ENCODE measurements at regions not wholly inside any gene's neighbourhood (a gene's known extent, or its start where the extent isn't known, plus 50 kb on each side); places are given as distances from the start of the nearest gene placed in this dataset.
A peak's percentile ranks its signal among the peaks of the same experiment; 100 is the strongest.

DNA sequence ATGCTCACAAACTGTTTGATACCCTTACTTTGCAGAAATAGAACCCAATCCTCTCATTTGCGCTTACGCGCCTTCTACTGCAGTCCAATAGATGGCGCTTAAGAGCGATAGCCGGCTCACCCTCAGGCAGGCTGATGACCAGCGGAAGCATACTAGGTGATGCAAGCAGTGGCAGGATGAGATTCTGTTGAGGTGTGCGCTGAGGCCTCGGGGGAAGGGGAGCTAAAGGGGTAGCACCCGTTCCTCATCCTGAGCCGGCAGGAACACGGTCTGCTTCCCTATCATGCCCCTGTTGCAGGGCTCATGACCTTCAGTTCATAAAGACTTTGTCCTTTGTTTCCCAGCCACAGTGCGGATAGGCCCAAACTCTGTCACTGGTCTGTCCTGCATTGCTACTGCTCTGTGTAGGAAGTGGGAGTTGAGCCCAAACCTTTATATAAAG is 628.9 kb downstream of the TLL1 start:
- Histone ChIP-seq H3K23ac (ENCODE audit: low read length) (no peak overlapping the region), H3K18ac (ENCODE audit: low read length) (no peak overlapping the region), H4K12ac (ENCODE audit: low read depth, low read length) (peak overlapping the region; percentile 88), H2BK120ac (ENCODE audit: insufficient read depth, low read length, poor library complexity) (no peak overlapping the region), H3K4me2 (ENCODE audit: low read length) (no peak overlapping the region), H2AK5ac (ENCODE audit: low read length) (no peak overlapping the region), H3K27ac (ENCODE audit: low read depth, low read length) (no peak overlapping the region), H3K4ac (ENCODE audit: low read depth, low read length) (no peak overlapping the region), H3K4me3 (ENCODE audit: low read depth, low read length) (no peak overlapping the region), H4K91ac (ENCODE audit: low read depth, low read length) (no peak overlapping the region), H3K79me2 (ENCODE audit: control insufficient read depth, insufficient read depth, low read length, poor library complexity) (no peaks in the 10 kb centered on the region), H3K79me1 (ENCODE audit: low read length) (peaks cover 3% of the 10 kb centered on the region), H3K4me1 (ENCODE audit: control insufficient read depth in 1 of 2, insufficient read depth in 2 of 2, low read length in 2 of 2) (no peaks in the 10 kb centered on the region), H3K14ac (ENCODE audit: low read length) (no peak overlapping the region), H3K9ac (ENCODE audit: low read length) (no peak overlapping the region), H3K9me3 (ENCODE audit: insufficient read depth, low read depth, low read length) (no peaks in the 10 kb centered on the region), H2BK5ac (ENCODE audit: low read depth, low read length, poor library complexity) (no peak overlapping the region), H2AFZ (ENCODE audit: insufficient read depth, low read length, poor library complexity) (peak overlapping the region; percentile 91), H3K27me3 (ENCODE audit: insufficient read depth, low read length) (no peaks in the 10 kb centered on the region), H3K36me3 (ENCODE audit: control insufficient read depth in 1 of 2, insufficient read depth in 2 of 2, low read length in 2 of 2) (no peaks in the 10 kb centered on the region), H4K8ac (ENCODE audit: low read depth, low read length) (peak overlapping the region; percentile 91), H2BK12ac (ENCODE audit: low read length) (no peak overlapping the region)
- peak; percentile 48 to 73 for DNase-seq
- no CpG with 5 or more reads among the region's 13 CpGs for WGBS (ENCODE audit: extremely low coverage, insufficient coverage, insufficient read length)

GRCh38 chr4:166502660-166503059 is 629.6 kb downstream of the TLL1 start:
- no peak overlapping the region for H3K18ac ChIP-seq (ENCODE audit: low read length)
- no peak overlapping the region for H3K14ac ChIP-seq (ENCODE audit: low read length)
- no peak overlapping the region for H3K27ac ChIP-seq (ENCODE audit: low read depth, low read length)
- H4K91ac ChIP-seq (ENCODE audit: low read depth, low read length): no peak overlapping the region
- no peak overlapping the region for H4K12ac ChIP-seq (ENCODE audit: low read depth, low read length)
- no peaks in the 10 kb centered on the region for H3K36me3 ChIP-seq (ENCODE audit: control insufficient read depth in 1 of 2, insufficient read depth in 2 of 2, low read length in 2 of 2)
- no peak overlapping the region for H2AFZ ChIP-seq (ENCODE audit: insufficient read depth, low read length, poor library complexity)
- H3K4me1 ChIP-seq (ENCODE audit: control insufficient read depth in 1 of 2, insufficient read depth in 2 of 2, low read length in 2 of 2): no peaks in the 10 kb centered on the region
- H4K8ac ChIP-seq (ENCODE audit: low read depth, low read length): no peak overlapping the region
- no peak overlapping the region for H2BK12ac ChIP-seq (ENCODE audit: low read length)
- no peak overlapping the region for H3K23ac ChIP-seq (ENCODE audit: low read length)
- no CpG with 5 or more reads among the region's 9 CpGs for WGBS (ENCODE audit: extremely low coverage, insufficient coverage, insufficient read length)
- no peak overlapping the region for H3K4me2 ChIP-seq (ENCODE audit: low read length)
- no peaks in the 10 kb centered on the region for H3K9me3 ChIP-seq (ENCODE audit: insufficient read depth, low read depth, low read length)
- H3K9ac ChIP-seq (ENCODE audit: low read length): no peak overlapping the region
- H2BK120ac ChIP-seq (ENCODE audit: insufficient read depth, low read length, poor library complexity): no peak overlapping the region
- no peak for DNase-seq
- no peak overlapping the region for H3K4ac ChIP-seq (ENCODE audit: low read depth, low read length)
- H2AK5ac ChIP-seq (ENCODE audit: low read length): no peak overlapping the region
- H3K4me3 ChIP-seq (ENCODE audit: low read depth, low read length): no peak overlapping the region
- H3K79me1 ChIP-seq (ENCODE audit: low read length): peaks cover 3% of the 10 kb centered on the region
- no peaks in the 10 kb centered on the region for H3K27me3 ChIP-seq (ENCODE audit: insufficient read depth, low read length)
- no peaks in the 10 kb centered on the region for H3K79me2 ChIP-seq (ENCODE audit: control insufficient read depth, insufficient read depth, low read length, poor library complexity)
- H2BK5ac ChIP-seq (ENCODE audit: low read depth, low read length, poor library complexity): no peak overlapping the region

DNA sequence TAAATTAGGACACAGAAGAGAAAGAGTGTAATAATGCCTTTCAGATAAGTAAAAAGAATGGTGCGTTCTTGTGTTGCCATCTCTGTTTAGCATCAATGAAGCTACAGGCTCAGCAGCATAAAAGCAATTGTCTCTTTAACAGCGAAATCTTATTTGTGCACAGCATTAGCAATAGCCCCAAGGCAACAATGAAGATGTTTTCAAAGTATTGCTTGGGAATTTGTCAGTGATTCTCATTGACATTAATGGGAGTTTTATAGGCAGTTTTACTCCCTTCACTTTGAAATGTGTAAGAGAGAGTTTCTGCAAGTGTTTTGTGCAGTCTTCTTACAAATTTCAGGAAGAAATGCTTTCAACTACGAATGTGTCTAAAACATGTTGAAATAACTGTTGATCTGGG is 633.0 kb downstream of the TLL1 start:
- Histone ChIP-seq H3K79me1 (ENCODE audit: low read length) (peaks cover 3% of the 10 kb centered on the region), H4K91ac (ENCODE audit: low read depth, low read length) (no peak overlapping the region), H3K27me3 (ENCODE audit: insufficient read depth, low read length) (no peaks in the 10 kb centered on the region), H2BK120ac (ENCODE audit: insufficient read depth, low read length, poor library complexity) (no peak overlapping the region), H3K9ac (ENCODE audit: low read length) (no peak overlapping the region), H3K23ac (ENCODE audit: low read length) (no peak overlapping the region), H2AK5ac (ENCODE audit: low read length) (no peak overlapping the region), H2BK5ac (ENCODE audit: low read depth, low read length, poor library complexity) (no peak overlapping the region), H2BK12ac (ENCODE audit: low read length) (no peak overlapping the region), H3K4me3 (ENCODE audit: low read depth, low read length) (no peak overlapping the region), H3K4ac (ENCODE audit: low read depth, low read length) (no peak overlapping the region), H4K12ac (ENCODE audit: low read depth, low read length) (no peak overlapping the region), H3K4me1 (ENCODE audit: control insufficient read depth in 1 of 2, insufficient read depth in 2 of 2, low read length in 2 of 2) (no peaks in the 10 kb centered on the region), H3K79me2 (ENCODE audit: control insufficient read depth, insufficient read depth, low read length, poor library complexity) (no peaks in the 10 kb centered on the region), H4K8ac (ENCODE audit: low read depth, low read length) (no peak overlapping the region), H3K14ac (ENCODE audit: low read length) (no peak overlapping the region), H3K27ac (ENCODE audit: low read depth, low read length) (no peak overlapping the region), H3K18ac (ENCODE audit: low read length) (no peak overlapping the region), H3K4me2 (ENCODE audit: low read length) (no peak overlapping the region), H3K9me3 (ENCODE audit: insufficient read depth, low read depth, low read length) (no peaks in the 10 kb centered on the region), H3K36me3 (ENCODE audit: control insufficient read depth in 1 of 2, insufficient read depth in 2 of 2, low read length in 2 of 2) (no peaks in the 10 kb centered on the region), H2AFZ (ENCODE audit: insufficient read depth, low read length, poor library complexity) (no peak overlapping the region)
- DNase-seq: no peak
- no CpG with 5 or more reads among the region's 3 CpGs for WGBS (ENCODE audit: extremely low coverage, insufficient coverage, insufficient read length)

DNA sequence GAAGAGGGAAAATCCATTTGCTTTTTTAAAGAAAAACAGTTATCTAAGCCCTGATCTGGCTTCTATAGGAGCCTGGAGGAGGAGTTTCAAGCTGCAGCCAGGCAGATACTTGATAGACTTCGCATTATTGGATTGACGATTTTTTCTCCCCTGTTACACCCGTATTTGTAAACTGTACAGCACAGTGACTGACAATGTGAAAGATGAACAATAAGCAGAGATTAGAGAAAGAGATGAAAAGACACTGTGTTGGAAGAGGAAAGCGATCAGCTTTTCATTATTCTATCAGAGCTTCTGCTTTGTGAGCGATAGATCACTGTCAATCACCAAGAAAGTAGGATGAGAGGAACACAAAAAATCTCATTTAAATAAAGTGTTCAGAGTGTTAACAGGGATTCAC is 639.2 kb downstream of the TLL1 start:
- H4K12ac ChIP-seq (ENCODE audit: low read depth, low read length): no peak overlapping the region
- no peaks in the 10 kb centered on the region for H3K79me2 ChIP-seq (ENCODE audit: control insufficient read depth, insufficient read depth, low read length, poor library complexity)
- WGBS (ENCODE audit: extremely low coverage, insufficient coverage, insufficient read length): no CpG with 5 or more reads among the region's 5 CpGs
- no peak overlapping the region for H3K4me2 ChIP-seq (ENCODE audit: low read length)
- no peak overlapping the region for H3K9ac ChIP-seq (ENCODE audit: low read length)
- no peak overlapping the region for H2BK120ac ChIP-seq (ENCODE audit: insufficient read depth, low read length, poor library complexity)
- no peaks in the 10 kb centered on the region for H3K36me3 ChIP-seq (ENCODE audit: control insufficient read depth in 1 of 2, insufficient read depth in 2 of 2, low read length in 2 of 2)
- H3K4me1 ChIP-seq (ENCODE audit: control insufficient read depth in 1 of 2, insufficient read depth in 2 of 2, low read length in 2 of 2): no peaks in the 10 kb centered on the region
- no peak overlapping the region for H3K27ac ChIP-seq (ENCODE audit: low read depth, low read length)
- H2AK5ac ChIP-seq (ENCODE audit: low read length): no peak overlapping the region
- H3K23ac ChIP-seq (ENCODE audit: low read length): no peak overlapping the region
- no peak overlapping the region for H3K14ac ChIP-seq (ENCODE audit: low read length)
- no peak overlapping the region for H4K8ac ChIP-seq (ENCODE audit: low read depth, low read length)
- H3K4ac ChIP-seq (ENCODE audit: low read depth, low read length): no peak overlapping the region
- H3K18ac ChIP-seq (ENCODE audit: low read length): no peak overlapping the region
- H3K79me1 ChIP-seq (ENCODE audit: low read length): no peaks in the 10 kb centered on the region
- H4K91ac ChIP-seq (ENCODE audit: low read depth, low read length): no peak overlapping the region
- no peak overlapping the region for H3K4me3 ChIP-seq (ENCODE audit: low read depth, low read length)
- no peak for DNase-seq
- H3K27me3 ChIP-seq (ENCODE audit: insufficient read depth, low read length): no peaks in the 10 kb centered on the region
- no peak overlapping the region for H2BK12ac ChIP-seq (ENCODE audit: low read length)
- no peak overlapping the region for H2BK5ac ChIP-seq (ENCODE audit: low read depth, low read length, poor library complexity)
- no peaks in the 10 kb centered on the region for H3K9me3 ChIP-seq (ENCODE audit: insufficient read depth, low read depth, low read length)
- no peak overlapping the region for H2AFZ ChIP-seq (ENCODE audit: insufficient read depth, low read length, poor library complexity)

All from trophoblast cell (in vitro differentiated cells and primary cell).